Activated CD4-positive, alpha-beta T cell treated with anti-CD3 and anti-CD28 coated beads, Interleukin-2, amount 50 U/mL, for 16 hours (primary cell): ENCODE measurements at regions not wholly inside any gene's neighbourhood (a gene's known extent, or its start where the extent isn't known, plus 50 kb on each side); places are given as distances from the start of the nearest gene placed in this dataset.
"Not testable (repeated sequence)": the region's sequence is repeated elsewhere in the genome, so short reads cannot be mapped to it uniquely, and the experiment has no call there.

Source experiments
- DNase-seq: peaks from one replicate; pipeline ENCODE4 v3.0.0-alpha.2; 2020

DNA sequence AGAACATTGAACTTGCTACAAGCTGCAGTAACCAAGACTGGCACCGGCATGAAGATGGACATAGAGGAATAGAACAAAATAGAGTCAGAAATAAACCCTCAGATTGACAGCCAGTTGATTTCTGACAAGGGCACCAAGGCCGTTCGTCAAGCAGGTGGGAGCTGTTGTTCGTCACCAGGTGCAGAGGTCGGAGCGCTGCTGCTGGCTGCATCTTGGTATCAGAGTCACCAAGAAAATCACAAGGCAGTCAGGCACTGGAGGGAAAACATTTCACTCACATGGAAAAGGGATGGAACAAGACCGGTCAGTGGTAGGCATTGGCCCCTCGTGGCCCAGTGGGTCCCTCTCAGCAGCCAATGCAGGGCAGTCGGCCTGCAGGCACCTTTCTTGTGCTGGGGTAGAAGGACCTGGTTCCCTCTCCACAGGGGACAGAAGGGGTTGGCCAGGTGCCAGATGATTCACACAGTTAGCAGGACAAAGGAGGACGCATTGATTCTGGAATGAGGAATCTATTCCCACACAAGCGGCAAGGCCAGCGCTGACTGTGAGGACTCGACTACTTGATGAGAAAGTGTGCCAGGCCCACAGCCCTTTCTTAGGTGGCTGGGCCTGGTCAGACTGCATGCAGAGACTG, 115.8 kb upstream of the FGF3 start:
- no peak for DNase-seq

DNA sequence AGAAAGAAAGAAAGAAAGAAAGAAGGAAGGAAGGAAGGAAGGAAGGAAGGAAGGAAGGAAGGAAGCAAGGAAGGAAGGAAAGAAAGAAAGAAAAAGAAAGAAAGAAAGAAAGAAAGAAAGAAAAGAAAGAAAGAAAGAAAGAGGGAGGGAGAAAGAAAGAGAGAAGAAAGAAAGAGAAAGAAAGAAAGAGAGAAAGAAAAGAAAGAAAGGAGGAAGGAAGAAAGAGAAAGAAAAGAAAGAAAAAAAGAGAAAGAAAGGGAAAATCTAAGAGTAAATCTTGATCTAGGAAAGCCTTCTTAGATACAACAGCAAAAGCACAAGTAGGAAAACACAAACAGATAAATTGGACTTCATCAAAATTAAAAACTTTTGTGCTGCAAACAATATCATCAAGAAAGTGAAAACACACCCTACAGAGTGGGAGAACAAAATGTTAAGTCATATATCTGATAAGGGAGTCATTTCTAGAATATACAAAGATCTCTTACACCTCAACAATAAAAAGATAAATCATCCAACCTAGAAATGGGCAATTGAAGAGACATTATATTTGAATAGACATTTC, 116.8 kb upstream of the FGF3 start:
- DNase-seq = no peak

DNA sequence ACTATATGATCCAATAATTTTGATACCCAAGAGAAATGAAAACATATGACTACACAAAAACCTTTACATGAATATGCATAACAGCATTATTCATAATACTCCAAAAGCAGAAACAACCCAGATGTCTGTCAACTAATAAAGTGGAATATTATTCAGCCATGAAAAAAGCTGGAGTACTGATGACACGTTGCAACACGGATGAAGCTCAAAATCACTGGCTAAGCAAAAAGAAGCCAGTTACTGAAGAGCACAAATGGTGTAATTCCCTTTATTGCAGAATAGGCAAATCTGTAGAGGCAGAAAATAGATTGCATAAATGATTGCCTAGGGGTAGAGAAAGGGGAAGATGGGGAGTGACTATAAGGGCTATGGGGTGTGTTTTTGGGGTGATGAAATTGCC, 117.6 kb upstream of the FGF3 start:
- no peak for DNase-seq

DNA sequence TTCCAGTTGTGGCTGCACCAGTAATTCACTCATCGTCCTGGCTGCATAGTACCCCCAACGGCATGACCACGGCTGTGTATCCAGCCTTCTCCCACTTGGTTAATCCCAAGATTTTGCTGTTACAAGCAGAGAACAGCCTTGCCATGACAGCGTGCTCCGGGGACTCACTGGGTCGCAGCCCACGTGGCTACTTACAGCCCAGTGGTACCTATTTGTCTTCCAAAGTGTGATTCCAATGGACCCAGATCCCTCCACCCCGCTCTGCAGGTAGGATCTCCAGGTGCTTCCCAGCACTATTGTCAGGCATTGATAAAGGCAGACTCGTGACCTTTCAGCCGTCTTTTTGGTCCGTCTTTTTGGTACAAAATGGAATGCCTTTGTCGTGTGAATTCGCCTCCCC, 119.0 kb upstream of the FGF3 start:
- DNase-seq = no peak

DNA sequence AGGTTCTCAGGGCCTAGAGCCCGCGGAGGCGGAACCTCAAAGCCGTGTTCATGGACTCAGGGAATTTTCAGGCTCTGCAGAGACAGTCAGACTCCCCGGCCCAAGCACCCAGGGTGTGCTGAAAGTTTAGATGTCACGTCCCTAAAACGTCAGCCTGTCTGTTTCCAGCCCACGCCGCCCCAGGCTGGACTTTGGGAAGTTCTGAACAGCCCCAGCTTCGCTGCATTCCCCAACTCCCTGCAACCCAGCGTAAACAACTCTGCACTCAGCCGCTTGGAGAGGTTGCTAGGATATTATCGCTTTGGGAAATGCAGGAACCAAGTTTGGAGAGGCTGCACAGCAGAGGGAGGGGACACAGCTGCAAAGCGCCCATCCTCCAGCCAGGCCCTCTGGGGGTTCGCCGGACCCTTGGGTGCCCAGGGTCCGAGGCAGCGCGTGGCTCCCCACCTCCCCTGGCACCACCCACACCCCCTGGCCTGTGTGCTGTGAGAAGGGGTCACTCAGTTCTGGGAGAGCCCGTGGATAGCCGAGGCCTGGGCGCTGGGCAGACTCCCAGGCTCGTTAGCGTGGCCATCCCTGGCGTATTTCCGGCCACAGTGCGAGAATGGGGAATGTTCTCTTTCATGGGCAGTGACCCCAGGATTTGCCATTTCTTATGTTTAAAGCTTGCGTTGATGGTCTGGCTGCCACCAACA, 120.5 kb upstream of the FGF3 start:
- DNase-seq = no peak

DNA sequence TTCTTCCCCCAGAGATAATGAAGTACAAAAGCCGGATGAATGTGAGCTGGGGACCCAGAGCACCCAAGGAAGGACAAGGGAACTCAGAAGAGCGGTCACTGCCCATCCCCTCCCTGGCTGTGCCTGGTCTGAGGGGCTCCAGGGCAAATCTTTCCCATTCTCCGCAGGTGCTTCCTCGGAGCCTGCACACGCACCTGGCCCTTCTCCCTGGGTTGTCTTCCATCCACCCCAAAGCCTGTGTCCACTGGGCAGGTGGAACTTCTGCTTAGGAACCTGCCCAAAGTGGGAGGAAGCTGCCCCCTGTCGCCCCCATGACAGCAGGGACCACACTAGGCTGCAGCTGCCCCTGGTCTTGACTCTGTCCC, 121.0 kb upstream of the FGF3 start:
- no peak for DNase-seq

DNA sequence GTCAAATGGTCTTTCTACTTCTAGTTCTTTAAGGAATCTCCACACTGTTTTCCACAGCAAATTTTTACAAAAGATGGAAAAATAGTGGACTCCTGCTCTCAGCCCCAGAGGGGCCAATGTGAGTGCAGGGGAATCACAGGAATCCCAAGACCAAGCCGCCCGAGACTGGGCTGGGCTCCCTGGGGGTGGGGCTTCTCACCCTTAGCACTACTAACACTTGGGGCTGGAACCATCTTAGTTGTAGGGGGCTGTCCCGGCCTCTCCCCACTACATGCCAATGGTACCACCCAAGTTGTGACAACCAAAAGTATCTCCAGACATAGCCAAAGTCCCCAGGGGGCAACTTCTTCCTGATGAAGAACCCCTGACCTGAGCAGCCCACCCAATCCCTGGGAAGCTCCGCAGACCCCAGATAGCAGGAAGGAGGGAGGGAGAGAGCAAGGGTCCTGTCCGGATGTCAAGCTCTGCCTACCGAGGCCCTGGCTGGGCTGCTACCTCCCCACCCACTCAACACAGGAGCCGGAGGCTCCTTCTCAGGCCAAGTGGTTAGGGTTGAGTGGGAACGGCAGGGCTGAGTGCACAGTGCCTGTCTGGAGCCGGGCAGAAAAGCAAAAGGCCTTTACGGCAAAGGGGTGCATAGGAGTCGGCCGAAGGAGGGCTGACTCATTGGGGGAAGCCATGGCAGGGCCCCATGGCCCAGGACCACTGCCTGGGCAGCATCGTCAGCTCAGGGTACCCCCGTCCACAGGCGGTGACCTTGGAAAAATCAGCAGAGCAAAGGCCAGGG, 122.5 kb upstream of the FGF3 start:
- DNase-seq = no peak

DNA sequence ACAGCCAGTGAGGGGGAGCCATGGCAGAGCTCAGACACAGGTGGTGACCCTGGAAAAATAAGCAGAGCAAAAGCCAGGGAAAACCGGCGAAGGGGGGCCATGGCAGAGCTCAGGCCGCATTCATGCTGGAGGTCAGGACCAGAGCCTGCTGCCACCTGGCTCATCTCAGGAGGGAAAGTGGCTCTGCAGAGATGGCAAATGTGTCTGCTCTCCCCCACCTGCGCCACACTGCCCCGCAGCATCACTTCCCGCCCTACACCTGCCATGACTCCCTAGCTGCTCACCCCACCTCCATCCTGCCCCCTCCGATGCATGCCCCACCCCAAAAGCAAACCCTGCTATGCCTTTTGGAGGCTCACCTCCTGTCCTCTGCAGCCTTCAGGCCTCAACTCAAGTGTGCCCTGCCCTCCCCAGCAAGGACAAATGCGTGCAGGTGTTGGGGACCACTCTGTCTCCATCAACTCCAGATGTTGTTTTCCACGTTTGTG, 123.2 kb upstream of the FGF3 start:
- DNase-seq = no peak

DNA sequence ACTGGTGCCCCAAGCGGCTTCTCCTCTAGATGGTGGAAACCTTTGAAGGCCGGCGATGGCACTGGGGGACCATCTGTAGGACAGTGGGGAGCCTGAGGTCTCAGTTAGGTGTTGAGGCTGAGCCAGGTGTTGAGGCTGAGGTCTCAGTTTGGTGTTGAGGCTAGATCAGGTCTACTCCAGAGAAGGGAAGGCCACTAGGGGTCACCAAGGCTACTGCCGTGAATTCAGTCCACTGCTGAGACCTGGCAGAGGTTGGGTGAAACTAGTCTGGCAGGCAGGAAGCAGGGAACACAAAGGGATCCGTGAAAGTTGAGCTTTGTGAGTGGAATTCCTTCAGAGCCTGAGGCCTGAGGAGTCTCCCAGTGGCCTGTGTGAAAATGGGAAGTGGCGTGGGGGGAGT, 123.8 kb upstream of the FGF3 start:
- DNase-seq = no peak

DNA sequence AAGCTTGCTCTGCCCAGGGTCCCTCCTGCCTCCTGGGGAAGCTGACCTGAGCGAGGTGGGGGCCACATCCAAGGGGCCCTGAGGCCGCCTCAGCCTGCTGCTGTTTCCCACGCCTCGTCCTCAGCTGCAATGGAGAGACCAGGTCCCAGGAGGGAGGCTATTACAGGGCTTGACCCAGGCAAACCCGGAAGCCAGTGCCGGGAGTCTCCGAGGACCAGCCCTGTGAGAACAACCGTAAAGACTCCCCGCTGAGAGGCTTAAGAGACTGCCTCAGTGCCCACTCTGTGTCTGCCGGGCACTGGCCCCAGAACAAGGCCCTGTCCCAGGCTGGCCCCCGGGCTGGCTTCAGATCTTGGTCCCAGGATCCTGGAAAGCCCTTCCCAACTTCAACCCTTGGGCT, 124.3 kb upstream of the FGF3 start:
- DNase-seq = no peak

DNA sequence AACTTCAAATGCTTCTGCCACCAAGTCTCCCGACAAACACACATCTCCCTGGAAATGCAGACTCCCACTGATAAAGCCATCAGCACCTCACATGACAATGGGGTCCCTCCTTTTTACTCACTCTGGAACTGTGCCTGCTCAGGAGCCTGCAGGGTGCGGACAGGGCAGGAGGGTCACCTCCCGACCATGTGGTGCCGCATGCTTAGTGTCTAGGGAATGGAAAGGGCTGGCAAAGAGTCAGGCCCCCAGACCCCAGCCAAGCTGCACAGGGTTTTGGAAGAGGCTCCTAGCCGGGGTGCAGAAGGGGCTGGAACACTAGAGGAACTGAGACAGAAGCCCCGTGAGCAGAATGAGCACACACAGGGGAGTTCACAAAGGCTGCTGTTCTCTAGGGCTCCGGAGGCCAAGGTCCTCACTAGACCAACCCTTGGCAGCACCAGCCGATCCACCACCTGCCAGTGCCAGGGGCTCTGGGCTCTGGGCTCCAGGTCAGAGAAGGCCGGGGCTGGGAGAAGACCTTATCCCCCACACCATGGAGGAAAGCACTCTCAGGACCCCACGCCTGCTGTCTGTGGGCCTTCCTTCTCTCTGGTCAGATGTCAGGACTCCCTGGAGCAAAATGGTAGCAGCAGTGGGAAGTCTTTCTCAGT, 125.1 kb upstream of the FGF3 start:
- no peak for DNase-seq

DNA sequence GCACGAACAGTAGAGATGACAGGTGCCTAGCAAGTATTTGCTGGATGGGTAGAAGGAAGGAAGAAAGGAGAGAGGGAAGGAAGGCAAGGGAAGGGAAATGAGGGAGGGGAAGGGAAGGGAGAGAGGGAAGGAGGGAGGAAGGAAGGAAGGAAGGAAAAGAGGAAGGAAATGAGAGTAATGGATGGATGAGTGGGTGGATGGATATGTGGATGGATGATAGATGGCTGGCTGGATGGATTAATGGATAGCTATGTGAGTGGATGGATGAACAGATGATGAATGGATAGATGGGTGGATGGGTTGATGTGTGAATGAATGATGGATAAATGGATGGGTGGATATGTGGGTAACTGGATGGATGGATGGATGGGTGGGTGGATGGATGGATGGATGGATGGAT, 125.9 kb upstream of the FGF3 start:
- no peak for DNase-seq

DNA sequence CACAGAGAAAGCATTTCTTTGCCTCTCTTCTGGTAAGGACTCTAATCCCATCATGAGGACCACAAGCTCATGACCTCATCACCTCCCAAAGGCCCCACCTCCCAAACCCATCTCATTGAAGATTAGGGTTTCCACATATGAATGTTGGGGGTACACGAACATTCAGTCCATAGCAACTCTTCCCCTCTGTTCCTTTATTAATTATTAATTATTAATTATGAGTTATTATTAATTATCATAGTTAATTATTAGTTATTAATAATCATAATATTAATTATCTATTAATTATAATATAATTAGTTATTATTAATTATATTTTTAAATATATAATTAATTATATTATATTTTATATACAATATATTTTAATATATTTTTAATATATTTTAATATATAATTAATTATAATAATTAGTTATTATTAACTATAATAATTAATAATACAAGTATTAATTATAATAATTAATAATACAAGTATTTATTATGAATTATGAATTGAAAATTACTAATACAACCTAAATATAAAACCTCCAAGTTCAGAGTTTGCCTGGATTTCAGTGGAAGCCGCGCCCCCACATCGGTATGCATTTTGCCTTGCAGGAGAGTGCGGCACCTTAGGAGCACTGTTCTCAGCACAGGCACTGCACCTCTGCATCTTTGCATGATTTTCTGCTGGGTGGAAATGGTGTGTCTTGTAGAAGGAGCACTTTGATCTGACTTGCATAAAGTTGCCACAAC, 128.0 kb upstream of the FGF3 start:
- no peak for DNase-seq

DNA sequence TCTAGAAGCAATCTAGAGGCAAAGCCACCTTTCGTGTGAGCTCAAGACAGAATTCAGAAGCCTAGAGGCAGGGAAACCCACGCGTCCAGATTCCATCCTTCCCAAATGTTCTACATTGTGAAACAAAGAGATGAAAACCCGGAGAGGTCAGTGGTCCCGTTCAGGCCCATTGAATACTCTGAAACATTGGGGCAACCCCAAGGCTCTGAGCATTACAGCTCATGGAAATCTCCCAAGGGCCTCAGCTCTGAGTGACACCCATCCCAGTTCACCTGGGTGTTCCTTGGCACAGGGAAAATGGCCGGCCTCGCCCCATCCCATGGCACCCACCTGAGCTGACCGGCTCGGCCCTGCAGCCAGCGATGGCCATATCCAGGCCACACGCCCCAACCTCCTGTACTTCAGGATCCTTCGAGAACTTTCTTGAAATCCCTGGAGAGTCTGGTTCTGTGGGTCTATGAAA, 128.6 kb upstream of the FGF3 start:
- no peak for DNase-seq

DNA sequence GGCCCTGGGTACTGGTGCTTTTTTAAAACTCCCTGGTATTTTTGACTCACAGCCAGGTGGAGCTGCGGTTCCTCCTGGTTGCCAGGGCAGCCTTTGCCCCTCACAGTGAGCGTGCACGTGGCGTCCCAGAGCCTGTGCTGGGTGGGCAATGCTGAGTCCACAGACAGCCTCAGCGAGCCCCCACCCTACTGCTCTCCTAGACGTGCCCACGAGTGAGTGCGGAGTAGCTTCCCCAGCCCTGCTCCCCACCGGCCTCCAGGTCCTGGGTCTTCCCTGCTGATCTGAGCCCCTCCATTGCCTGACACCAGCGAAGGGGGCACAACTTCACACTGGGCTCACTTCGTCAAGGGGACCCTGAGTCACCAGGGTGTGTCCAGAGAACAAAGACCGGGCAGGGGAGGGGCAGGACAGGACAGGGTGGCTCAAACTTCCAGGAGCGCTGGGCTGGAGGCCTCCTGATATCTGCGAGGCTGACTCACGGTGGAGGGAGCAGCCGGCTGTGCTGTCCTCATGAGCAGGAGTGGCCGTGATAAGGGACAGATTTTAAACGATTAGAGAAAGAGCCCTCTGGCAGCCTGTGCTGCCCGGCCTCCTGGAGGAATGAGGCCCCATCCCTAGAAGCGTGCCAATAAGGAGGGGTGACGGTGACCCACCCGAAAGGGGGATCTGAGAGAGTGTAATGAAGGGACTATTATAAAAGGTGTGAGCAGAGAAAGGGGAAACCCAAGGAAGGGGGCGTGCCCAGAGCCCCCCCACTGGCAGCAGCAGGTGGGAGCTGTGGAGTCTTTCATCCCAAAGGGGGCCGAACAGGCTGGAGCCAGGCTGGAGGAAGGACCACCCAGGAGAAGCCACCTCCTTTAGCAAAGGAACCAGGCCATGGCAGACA, 129.3 kb upstream of the FGF3 start:
- no peak for DNase-seq

DNA sequence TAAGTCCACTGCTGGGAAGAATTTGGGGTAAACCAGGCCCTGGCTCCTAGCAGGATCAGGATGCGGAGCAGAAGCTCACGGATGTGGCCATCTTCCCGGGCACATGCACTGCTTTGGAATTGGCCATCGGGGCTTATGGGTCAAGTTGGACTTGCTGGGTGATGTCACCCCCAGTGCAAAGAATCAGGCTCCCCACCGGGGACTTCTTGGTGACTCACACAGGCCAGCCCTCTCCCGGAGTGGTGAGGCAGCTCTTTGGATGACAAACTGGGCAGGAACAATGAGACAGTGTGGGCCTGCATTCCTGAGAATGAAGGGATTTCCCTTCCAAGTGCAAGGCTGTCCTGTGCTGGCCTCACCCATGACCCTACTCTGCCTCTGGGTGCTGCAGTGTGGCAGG, 128.8 kb upstream of the ANO1 start:
- DNase-seq = no peak

DNA sequence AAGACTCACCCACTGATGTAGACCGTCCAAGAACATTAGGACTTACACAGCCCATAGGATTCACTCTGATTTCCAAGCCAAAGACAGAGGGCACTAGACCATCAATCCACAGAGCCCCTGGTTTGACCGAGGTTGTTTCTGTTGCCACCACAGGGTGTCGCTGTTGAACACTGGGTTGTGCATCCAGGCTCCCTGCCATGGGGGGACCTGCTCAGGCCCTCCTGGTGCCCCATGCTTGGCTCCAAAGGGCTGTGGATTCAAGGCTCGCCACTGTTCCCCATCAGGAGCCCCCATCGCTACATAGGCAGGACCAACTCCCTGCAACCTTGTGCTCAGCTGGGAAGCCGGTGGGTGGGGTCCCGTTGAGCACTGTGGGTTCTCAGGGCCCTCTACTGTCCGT, 128.0 kb upstream of the ANO1 start:
- peak; percentile 34 for DNase-seq

DNA sequence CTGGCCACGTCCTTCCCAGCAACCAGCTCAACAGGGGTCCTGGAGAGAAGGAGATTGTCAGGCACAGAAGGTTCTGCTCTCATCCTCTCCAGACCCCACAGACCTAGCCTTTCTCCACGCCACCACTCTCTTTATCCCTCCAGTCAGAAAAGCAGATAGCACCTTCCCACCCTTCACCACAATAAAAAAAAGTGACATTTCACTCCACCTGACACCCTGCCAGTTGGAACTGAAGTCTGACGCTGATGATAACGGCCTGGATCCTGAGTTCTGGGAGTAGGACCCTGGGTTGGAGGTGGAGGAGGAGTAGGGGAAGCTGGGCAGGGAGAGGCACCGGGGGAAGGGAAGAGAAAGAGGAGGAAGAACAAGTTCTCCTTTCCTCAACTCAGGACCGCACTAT, 127.5 kb upstream of the ANO1 start:
- no peak for DNase-seq

DNA sequence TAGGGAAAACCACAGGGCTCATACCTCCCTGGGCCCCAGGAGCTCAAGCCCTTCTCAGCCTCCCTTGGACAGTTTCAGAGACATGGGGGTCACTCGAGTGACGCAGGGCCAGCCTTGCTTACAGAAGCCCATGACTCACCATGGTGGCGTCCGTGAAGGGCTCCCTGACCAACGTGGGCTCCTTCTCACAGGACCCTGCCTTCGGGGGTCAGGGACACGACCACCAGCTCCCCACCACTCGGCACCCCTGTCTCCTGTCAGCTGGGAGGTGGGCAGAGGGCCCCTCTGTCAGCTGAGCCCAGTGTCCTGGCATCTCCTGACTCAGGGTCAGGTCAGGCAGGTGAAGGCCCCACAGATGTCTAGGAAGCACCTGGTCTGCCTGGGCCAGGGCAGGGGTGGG, 126.3 kb upstream of the ANO1 start:
- DNase-seq = no peak

DNA sequence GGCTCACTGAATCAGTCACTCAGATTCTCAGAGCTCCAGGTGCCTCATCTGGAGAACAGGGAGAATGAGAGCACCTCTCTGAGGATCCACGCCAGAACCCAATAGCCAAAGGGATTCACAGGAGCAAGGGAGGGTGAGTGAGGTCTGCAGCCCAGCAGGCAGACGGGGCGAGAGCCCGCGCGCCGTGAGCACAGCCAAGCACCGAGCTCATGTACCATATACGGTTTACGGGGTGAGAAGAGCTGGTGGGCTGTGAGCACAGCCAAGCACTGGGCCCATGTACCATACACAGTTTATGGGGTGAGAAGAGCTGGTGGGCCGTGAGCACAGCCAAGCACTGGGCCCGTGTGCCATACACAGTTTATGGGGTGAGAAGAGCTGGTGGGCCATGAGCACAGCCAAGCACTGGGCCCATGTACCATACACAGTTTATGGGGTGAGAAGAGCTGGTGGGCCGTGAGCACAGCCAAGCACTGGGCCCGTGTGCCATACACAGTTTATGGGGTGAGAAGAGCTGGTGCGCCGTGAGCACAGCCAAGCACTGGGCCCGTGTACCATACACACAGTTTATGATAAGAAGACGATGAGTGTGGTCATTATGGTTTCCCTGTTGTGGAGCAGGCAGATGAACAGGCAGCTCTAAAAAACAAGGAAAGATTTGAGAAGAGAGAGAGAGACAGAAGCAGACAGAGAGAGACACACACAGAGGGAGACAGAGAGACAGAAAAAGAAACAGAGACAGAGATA, 125.7 kb upstream of the ANO1 start:
- not testable (repeated sequence) for DNase-seq

DNA sequence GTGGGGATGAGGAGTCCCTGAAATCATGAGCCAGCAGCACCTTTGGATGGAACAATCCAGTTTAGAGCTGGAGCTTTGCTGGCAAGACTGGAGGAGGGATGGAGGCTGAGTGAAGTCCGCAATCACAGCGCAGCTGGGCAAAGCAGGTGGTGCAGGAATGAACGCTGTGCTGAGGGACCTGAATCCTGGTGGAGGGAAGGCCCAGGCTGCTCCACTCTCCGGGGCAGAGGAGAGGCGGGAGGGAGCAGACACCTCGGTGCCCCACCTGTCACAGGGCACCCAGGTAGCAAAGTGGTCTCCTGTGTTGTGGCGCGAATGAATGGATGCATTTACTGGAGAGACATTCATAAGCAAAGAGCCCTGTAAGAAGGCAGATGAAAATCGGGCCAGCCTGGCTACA, 124.8 kb upstream of the ANO1 start:
- DNase-seq = no peak
